Sigmoid colon (tissue), 6 donors: ENCODE measurements at regions not wholly inside any gene's neighbourhood (a gene's known extent, or its start where the extent isn't known, plus 50 kb on each side); places are given as distances from the start of the nearest gene placed in this dataset.
A peak's percentile ranks its signal among the peaks of the same experiment; 100 is the strongest.

ENCODE experiments used
- DNase-seq: peaks from one replicate; pipeline ENCODE4 v3.0.0-alpha.2; 2019
- H3K27ac ChIP-seq, 4 donors: fragments of 200-600 bp; sonication (generic); one replicate each; pipeline ENCODE4 v1.5.1; 2016 to 2019; ENCODE audit warnings: mild to moderate bottlenecking in 1 of 4
- H3K27me3 ChIP-seq, 3 donors: fragments of 200-600 bp; sonication (generic); one replicate each; pipeline ENCODE4 v1.5.1; 2019; ENCODE audit warnings: mild to moderate bottlenecking in 1 of 3
- H3K36me3 ChIP-seq, 4 donors: fragments of 200-600 bp; sonication (generic); one replicate each; pipeline ENCODE4 v1.5.1; 2016 to 2019
- H3K4me1 ChIP-seq, 4 donors: fragments of 200-600 bp; sonication (generic); one replicate each; pipeline ENCODE4 v1.5.1; 2017 to 2019
- H3K4me3 ChIP-seq, 4 donors: fragments of 200-600 bp; sonication (generic); one replicate each; pipeline ENCODE4 v1.5.1; 2017 to 2019; ENCODE audit warnings: mild to moderate bottlenecking in 2 of 4, moderate library complexity in 1 of 4
- H3K9me3 ChIP-seq, 4 donors: fragments of 200-600 bp in 3 of 4; sonication (generic) in 3 of 4; one replicate each; pipeline versions ENCODE4 v1.5.1 to v1.6.1; 2013 to 2019
- CTCF ChIP-seq, 4 experiments: fragments of 450-650 bp in 3 of 4; fragments of 200-600 bp in 1 of 4; IDR thresholded peaks; one replicate each; pipeline ENCODE4 v1.5.1; 2016 to 2019; ENCODE audit warnings: antibody characterized with exemption in 4 of 4, mild to moderate bottlenecking in 3 of 4, moderate library complexity in 2 of 4
- EP300 ChIP-seq, 4 donors: sonication (generic); formaldehyde crosslinking; IDR thresholded peaks; one replicate each; pipeline ENCODE4 v1.6.1; 2017; ENCODE audit warnings: antibody characterized with exemption in 4 of 4
- POLR2A ChIP-seq, 2 donors: fragments of 450-650 bp; IDR thresholded peaks; one replicate each; pipeline ENCODE4 v1.6.1; 2016; ENCODE audit warnings: antibody characterized with exemption in 2 of 2, mild to moderate bottlenecking in 2 of 2, moderate library complexity in 2 of 2
- POLR2AphosphoS5 ChIP-seq, 4 donors: sonication (generic); formaldehyde crosslinking; IDR thresholded peaks; one replicate each; pipeline ENCODE4 v1.6.1; 2017; ENCODE audit warnings: antibody characterized with exemption in 4 of 4
- WGBS, 2 donors: extraction: QIAGEN DNeasy Blood & Tissue Kit; methylation state at CpG; one replicate each; pipeline ENCODE4 v1.1.7; 2013; 5-methylcytosine and 5-hydroxymethylcytosine counted together
- intact Hi-C: fragments of 100-400 bp; cut with DNase I; formaldehyde crosslinking; loops from one replicate; pipeline ENCODE4 v1.15.1; 2023
- donor health status: healthy with polysubstance abuse.
- donor health status: healthy.

- no peaks in the 10 kb centered on the region for H3K9me3 ChIP-seq
- H3K4me1 ChIP-seq = no peaks in the 10 kb centered on the region
- intact Hi-C loops = no loop called here
- WGBS, 2 donors = 80 to 88% methylated on average over 18 of the region's 18 CpGs
- no peak overlapping the region for H3K4me3 ChIP-seq
- DNase-seq = peak; percentile 48
- H3K27ac ChIP-seq = no peak overlapping the region
- H3K27me3 ChIP-seq = no peaks in the 10 kb centered on the region
- H3K36me3 ChIP-seq = no peaks in the 10 kb centered on the region
- no peak for TF ChIP-seq POLR2A (IDR thresholded peaks at IDR 0.05)
- no peak for TF ChIP-seq POLR2AphosphoS5 (IDR thresholded peaks at IDR 0.05)
- no peak for TF ChIP-seq EP300 (IDR thresholded peaks at IDR 0.05)
- no peak for TF ChIP-seq CTCF (IDR thresholded peaks at IDR 0.05)
These were observed 142.5 kb upstream of the PPP2R2D start for GRCh38 chr10:131758062-131758938.

- TF ChIP-seq POLR2AphosphoS5 (IDR thresholded peaks at IDR 0.05) = no peak
- no peak for TF ChIP-seq EP300 (IDR thresholded peaks at IDR 0.05)
- no peak for TF ChIP-seq CTCF (IDR thresholded peaks at IDR 0.05)
- no peak for TF ChIP-seq POLR2A (IDR thresholded peaks at IDR 0.05)
- Histone ChIP-seq H3K27me3 (no peaks in the 10 kb centered on the region), H3K4me1 (no peaks in the 10 kb centered on the region), H3K27ac (no peak overlapping the region), H3K4me3 (no peak overlapping the region), H3K36me3 (no peaks in the 10 kb centered on the region), H3K9me3 (no peaks in the 10 kb centered on the region)
- intact Hi-C loops = no loop called here
- 78 to 80% methylated on average over 9 of the region's 9 CpGs for WGBS, 2 donors
- DNase-seq = peak; percentile 48
These were observed 141.9 kb upstream of the PPP2R2D start for GRCh38 chr10:131758939-131759301.

- intact Hi-C loops = no loop called here
- Histone ChIP-seq H3K4me3 (no peak overlapping the region), H3K36me3 (no peaks in the 10 kb centered on the region), H3K9me3 (no peaks in the 10 kb centered on the region), H3K27me3 (no peaks in the 10 kb centered on the region), H3K27ac (no peak overlapping the region), H3K4me1 (no peaks in the 10 kb centered on the region)
- 94 to 95% methylated on average over 15 of the region's 15 CpGs for WGBS, 2 donors
- no peak for TF ChIP-seq EP300 (IDR thresholded peaks at IDR 0.05)
- no peak for TF ChIP-seq POLR2A (IDR thresholded peaks at IDR 0.05)
- TF ChIP-seq POLR2AphosphoS5 (IDR thresholded peaks at IDR 0.05) = no peak
- no peak for TF ChIP-seq CTCF (IDR thresholded peaks at IDR 0.05)
- peak; percentile 43 for DNase-seq
These were observed 141.5 kb upstream of the PPP2R2D start for GRCh38 chr10:131759347-131759746.

GRCh38 chr10:131760416-131761166, 140.2 kb upstream of the PPP2R2D start:
- no peaks in the 10 kb centered on the region for H3K27me3 ChIP-seq
- DNase-seq = no peak
- no peaks in the 10 kb centered on the region for H3K36me3 ChIP-seq
- no peaks in the 10 kb centered on the region for H3K4me1 ChIP-seq
- no peaks in the 10 kb centered on the region for H3K9me3 ChIP-seq
- 76 to 82% methylated on average over 10 of the region's 10 CpGs for WGBS, 2 donors
- intact Hi-C loops = no loop called here
- TF ChIP-seq CTCF (IDR thresholded peaks at IDR 0.05) = no peak
- no peak overlapping the region for H3K4me3 ChIP-seq
- no peak overlapping the region for H3K27ac ChIP-seq
